Neural progenitor cell (in vitro differentiated cells): ENCODE measurements at regions not wholly inside any gene's neighbourhood (a gene's known extent, or its start where the extent isn't known, plus 50 kb on each side); places are given as distances from the start of the nearest gene placed in this dataset.

ENCODE experiments used
- DNase-seq: peaks from one replicate; pipeline ENCODE4 v3.0.0-alpha.2; 2016; ENCODE audit warnings: low spot score
- H2AFZ ChIP-seq: fragments of 200-600 bp; sonication (generic); replicated peaks from 2 replicates; pipeline ENCODE4 v1.6.1; 2016; ENCODE audit warnings: antibody characterized with exemption
- H3F3A ChIP-seq: fragments of 200-600 bp; sonication (generic); 2 replicates; pipeline ENCODE4 v1.6.1; 2016; ENCODE audit warnings: antibody characterized with exemption, low read depth
- H3K27ac ChIP-seq: fragments of 200-600 bp; sonication (generic); 2 replicates; pipeline ENCODE4 v1.5.1; 2016; ENCODE audit warnings: mild to moderate bottlenecking
- H3K27me3 ChIP-seq: fragments of 200-600 bp; sonication (generic); 2 replicates; pipeline ENCODE4 v1.6.1; 2016; ENCODE audit warnings: mild to moderate bottlenecking, moderate library complexity
- H3K36me3 ChIP-seq: fragments of 200-600 bp; sonication (generic); 2 replicates; pipeline ENCODE4 v1.5.1; 2016
- H3K4me1 ChIP-seq: fragments of 200-600 bp; sonication (generic); 2 replicates; pipeline ENCODE4 v1.6.1; 2016; ENCODE audit warnings: mixed run types
- H3K4me2 ChIP-seq: fragments of 200-600 bp; sonication (generic); 2 replicates; pipeline ENCODE4 v1.6.1; 2016
- H3K4me3 ChIP-seq: fragments of 200-600 bp; sonication (generic); 2 replicates; pipeline ENCODE4 v1.5.1; 2016
- H3K79me2 ChIP-seq: fragments of 200-600 bp; sonication (generic); 2 replicates; pipeline ENCODE4 v1.6.1; 2016; ENCODE audit warnings: low read depth
- H3K9ac ChIP-seq: fragments of 200-600 bp; sonication (generic); 2 replicates; pipeline ENCODE4 v1.6.1; 2016
- H3K9me3 ChIP-seq: fragments of 200-600 bp; sonication (generic); 2 replicates; pipeline ENCODE4 v1.5.1; 2016; ENCODE audit warnings: low read depth
- H4K20me1 ChIP-seq: fragments of 200-600 bp; sonication (generic); 2 replicates; pipeline ENCODE4 v1.6.1; 2016; ENCODE audit warnings: low read depth
- H3K27ac Mint-ChIP-seq: 3 replicates; pipeline ENCODE4 v1.8.0; 2021; ENCODE audit warnings: mixed read lengths
- H3K27me3 Mint-ChIP-seq: 2 replicates; pipeline ENCODE4 v1.8.0; 2022; ENCODE audit warnings: low read depth, mild to moderate bottlenecking, inconsistent platforms, moderate library complexity, mixed read lengths; ENCODE audit not compliant: insufficient read depth
- H3K36me3 Mint-ChIP-seq: 3 replicates; pipeline ENCODE4 v1.8.0; 2021; ENCODE audit warnings: mixed read lengths
- H3K4me1 Mint-ChIP-seq: 3 replicates; pipeline ENCODE4 v1.8.0; 2021; ENCODE audit warnings: mixed read lengths
- H3K4me3 Mint-ChIP-seq: 3 replicates; pipeline ENCODE4 v1.8.0; 2021; ENCODE audit warnings: mild to moderate bottlenecking, moderate library complexity, mixed read lengths
- H3K9me3 Mint-ChIP-seq: 3 replicates; pipeline ENCODE4 v1.8.0; 2020; ENCODE audit warnings: mixed read lengths
- CTCF ChIP-seq: fragments of 200-600 bp; sonication (generic); IDR thresholded peaks from 2 replicates; pipeline ENCODE4 v1.5.1; 2017; ENCODE audit warnings: antibody characterized with exemption, mild to moderate bottlenecking
- EZH2 ChIP-seq: fragments of 200-600 bp; sonication (generic); IDR thresholded peaks from 2 replicates; pipeline ENCODE4 v1.6.1; 2017; ENCODE audit warnings: antibody characterized with exemption, mild to moderate bottlenecking, moderate library complexity
- EZH2phosphoT487 ChIP-seq: fragments of 200-600 bp; sonication (generic); IDR thresholded peaks from 2 replicates; pipeline ENCODE4 v1.6.1; 2017; ENCODE audit warnings: antibody characterized with exemption

- Histone ChIP-seq H3K4me1 (peaks cover 26% of the 10 kb centered on the region), H4K20me1 (no peaks in the 10 kb centered on the region), H3K4me2 (peak overlapping the region; percentile 65), H3K9ac (no peak overlapping the region), H3K27ac (no peak overlapping the region), H3F3A (peaks cover 5% of the 10 kb centered on the region), H3K79me2 (no peaks in the 10 kb centered on the region), H3K36me3 (no peaks in the 10 kb centered on the region), H2AFZ (no peak overlapping the region), H3K4me3 (no peak overlapping the region), H3K9me3 (no peaks in the 10 kb centered on the region), H3K27me3 (peaks cover 8% of the 10 kb centered on the region)
- peaks cover 24% of the 10 kb centered on the region for H3K9me3 Mint-ChIP-seq
- peaks cover 44% of the 10 kb centered on the region for H3K4me1 Mint-ChIP-seq
- no peak for DNase-seq
- H3K4me3 Mint-ChIP-seq, result no peak overlapping the region
- H3K27me3 Mint-ChIP-seq, result peaks cover 24% of the 10 kb centered on the region
- H3K36me3 Mint-ChIP-seq, result no peaks in the 10 kb centered on the region
- H3K27ac Mint-ChIP-seq, result no peak overlapping the region
- TF ChIP-seq CTCF (no peak), EZH2 (no peak), EZH2phosphoT487 (no peak)
Measured at GRCh38 chrX:68895341-68895755, 66.5 kb downstream of the EFNB1 start.

GRCh38 chrX:68894513-68895340 is 65.9 kb downstream of the EFNB1 start:
- Histone ChIP-seq H3K9ac (no peak overlapping the region), H2AFZ (no peak overlapping the region), H3K27ac (no peak overlapping the region), H3K4me2 (peak overlapping the region; percentile 65), H3K36me3 (no peaks in the 10 kb centered on the region), H3F3A (peaks cover 5% of the 10 kb centered on the region), H3K4me3 (peak overlapping the region; percentile 10), H4K20me1 (no peaks in the 10 kb centered on the region), H3K27me3 (peaks cover 13% of the 10 kb centered on the region), H3K9me3 (no peaks in the 10 kb centered on the region), H3K79me2 (no peaks in the 10 kb centered on the region), H3K4me1 (peaks cover 26% of the 10 kb centered on the region)
- Mint-ChIP-seq H3K27me3 (peaks cover 23% of the 10 kb centered on the region), H3K9me3 (peaks cover 24% of the 10 kb centered on the region), H3K36me3 (no peaks in the 10 kb centered on the region), H3K27ac (no peak overlapping the region), H3K4me1 (peaks cover 44% of the 10 kb centered on the region), H3K4me3 (no peak overlapping the region)
- peak; percentile 77 for DNase-seq
- TF ChIP-seq EZH2phosphoT487 (no peak), EZH2 (no peak), CTCF (no peak)

- Mint-ChIP-seq H3K4me3 (peak overlapping the region; percentile 46), H3K27me3 (peaks cover 23% of the 10 kb centered on the region)
- H3K4me2 ChIP-seq, result peak overlapping the region; percentile 65
Measured at GRCh38 chrX:68894142-68894512, 65.3 kb downstream of the EFNB1 start.

More at GRCh38 chrX:68894142-68894512, 65.3 kb downstream of the EFNB1 start:
- Histone ChIP-seq H3K27me3 (peaks cover 15% of the 10 kb centered on the region), H3K79me2 (no peaks in the 10 kb centered on the region), H3K36me3 (no peaks in the 10 kb centered on the region), H4K20me1 (no peaks in the 10 kb centered on the region), H3F3A (peaks cover 5% of the 10 kb centered on the region), H3K9me3 (no peaks in the 10 kb centered on the region), H3K4me3 (no peak overlapping the region), H3K27ac (no peak overlapping the region), H3K9ac (no peak overlapping the region), H3K4me1 (peaks cover 26% of the 10 kb centered on the region), H2AFZ (no peak overlapping the region)
- TF ChIP-seq CTCF (no peak), EZH2 (no peak), EZH2phosphoT487 (no peak)
- peaks cover 44% of the 10 kb centered on the region for H3K4me1 Mint-ChIP-seq
- H3K9me3 Mint-ChIP-seq, result peaks cover 24% of the 10 kb centered on the region
- no peaks in the 10 kb centered on the region for H3K36me3 Mint-ChIP-seq
- DNase-seq, result no peak
- H3K27ac Mint-ChIP-seq, result peak overlapping the region; percentile 38
